HG02938 (cell line): ENCODE measurements at regions not wholly inside any gene's neighbourhood (a gene's known extent, or its start where the extent isn't known, plus 50 kb on each side); places are given as distances from the start of the nearest gene placed in this dataset.

Source experiments
- ATAC-seq: cut with Tn5 transposase; IDR thresholded peaks from one replicate; pipeline ENCODE4 v1.9.1; 2021; ENCODE audit warnings: mild to moderate bottlenecking, moderate library complexity; ENCODE audit not compliant: unreplicated experiment

- ATAC-seq = no peak
Observed at GRCh38 chr12:61654698-61655097, 605.5 kb upstream of the USP15 start.

GRCh38 chr12:61655241-61655640 lies 605.0 kb upstream of the USP15 start:
- no peak for ATAC-seq

- no peak for ATAC-seq
Observed at GRCh38 chr12:61667676-61668075, 592.5 kb upstream of the USP15 start.

- ATAC-seq = no peak
Observed at GRCh38 chr12:61676520-61676919, 583.7 kb upstream of the USP15 start.

GRCh38 chr12:61687407-61687806 lies 572.8 kb upstream of the USP15 start:
- no peak for ATAC-seq

- ATAC-seq = no peak
Observed at GRCh38 chr12:61694214-61694613, 566.0 kb upstream of the USP15 start.

GRCh38 chr12:61701471-61701870 lies 558.7 kb upstream of the USP15 start:
- no peak for ATAC-seq

- no peak for ATAC-seq
Observed at GRCh38 chr12:61706783-61707182, 553.4 kb upstream of the USP15 start.

GRCh38 chr12:61713121-61713520 lies 547.1 kb upstream of the USP15 start:
- no peak for ATAC-seq

GRCh38 chr12:61717986-61718385 lies 542.2 kb upstream of the USP15 start:
- no peak for ATAC-seq

- ATAC-seq = no peak
Observed at GRCh38 chr12:61739925-61740324, 520.3 kb upstream of the USP15 start.

GRCh38 chr12:61750604-61751003 lies 509.6 kb upstream of the USP15 start:
- no peak for ATAC-seq

GRCh38 chr12:61754214-61754613 lies 506.0 kb upstream of the USP15 start:
- no peak for ATAC-seq

GRCh38 chr12:61757831-61758505 lies 502.2 kb upstream of the USP15 start:
- no peak for ATAC-seq

- ATAC-seq = no peak
Observed at GRCh38 chr12:61758661-61759060, 501.5 kb upstream of the USP15 start.

- no peak for ATAC-seq
Observed at GRCh38 chr12:61765926-61766325, 494.3 kb upstream of the USP15 start.

GRCh38 chr12:61780435-61780834 lies 479.8 kb upstream of the USP15 start:
- no peak for ATAC-seq

- no peak for ATAC-seq
Observed at GRCh38 chr12:61781021-61781581, 479.1 kb upstream of the USP15 start.

- no peak for ATAC-seq
Observed at GRCh38 chr12:61796846-61797245, 463.4 kb upstream of the USP15 start.

GRCh38 chr12:61797266-61797665 lies 462.9 kb upstream of the USP15 start:
- no peak for ATAC-seq

- no peak for ATAC-seq
Observed at GRCh38 chr12:61798778-61799177, 461.4 kb upstream of the USP15 start.

GRCh38 chr12:61804301-61804700 lies 455.9 kb upstream of the USP15 start:
- ATAC-seq = no peak

GRCh38 chr12:61808856-61809255 lies 451.3 kb upstream of the USP15 start:
- ATAC-seq = no peak
